Left forelimb (tissue), 1 donor: ENCODE measurements at regions not wholly inside any gene's neighbourhood (a gene's known extent, or its start where the extent isn't known, plus 50 kb on each side); places are given as distances from the start of the nearest gene placed in this dataset.
"Not testable (repeated sequence)": the region's sequence is repeated elsewhere in the genome, so short reads cannot be mapped to it uniquely, and the experiment has no call there.

ENCODE experiments used
- DNase-seq: peaks from one replicate; pipeline ENCODE4 v3.0.0-alpha.2; 2018; ENCODE audit warnings: low spot score

- DNase-seq = no peak
Measured at GRCh38 chr16:7820816-7821215, 488.2 kb downstream of the RBFOX1 start.

- no peak for DNase-seq
Measured at GRCh38 chr16:7805686-7806396, 473.2 kb downstream of the RBFOX1 start.

GRCh38 chr16:7804635-7805195 lies 472.1 kb downstream of the RBFOX1 start:
- DNase-seq = no peak

GRCh38 chr16:7792346-7792745 lies 459.7 kb downstream of the RBFOX1 start:
- no peak for DNase-seq

GRCh38 chr16:7791028-7791590 lies 458.5 kb downstream of the RBFOX1 start:
- DNase-seq = no peak

- no peak for DNase-seq
Measured at GRCh38 chr16:7775072-7775488, 442.4 kb downstream of the RBFOX1 start.

- no peak for DNase-seq
Measured at GRCh38 chr16:7772722-7773121, 440.1 kb downstream of the RBFOX1 start.

- DNase-seq = not testable (repeated sequence)
Measured at GRCh38 chr16:7769091-7769490, 436.4 kb downstream of the RBFOX1 start.

- no peak for DNase-seq
Measured at GRCh38 chr16:7765079-7765550, 432.5 kb downstream of the RBFOX1 start.

- no peak for DNase-seq
Measured at GRCh38 chr16:7763111-7763510, 430.5 kb downstream of the RBFOX1 start.
